MM.1S (cell line): ENCODE measurements at regions not wholly inside any gene's neighbourhood (a gene's known extent, or its start where the extent isn't known, plus 50 kb on each side); places are given as distances from the start of the nearest gene placed in this dataset.

Experiments
- EZH2 ChIP-seq: fragments of 300-600 bp; sonication (generic); optimal IDR thresholded peaks from 2 replicates; pipeline ENCODE3; 2017; ENCODE audit warnings: low read depth, mild to moderate bottlenecking, antibody characterized with exemption, low read length, mixed read lengths
- EZH2phosphoT487 ChIP-seq: fragments of 300-600 bp; sonication (generic); IDR thresholded peaks from 2 replicates; pipeline ENCODE4 v1.6.1; 2018; ENCODE audit warnings: antibody characterized with exemption, low read length
- TF ChIP-seq, protein P1 (sequence below): fragments of 300-600 bp; sonication (generic); IDR thresholded peaks from 2 replicates; pipeline ENCODE4 v1.5.1; 2016; ENCODE audit warnings: antibody characterized with exemption, low read length, mixed read lengths

DNA sequence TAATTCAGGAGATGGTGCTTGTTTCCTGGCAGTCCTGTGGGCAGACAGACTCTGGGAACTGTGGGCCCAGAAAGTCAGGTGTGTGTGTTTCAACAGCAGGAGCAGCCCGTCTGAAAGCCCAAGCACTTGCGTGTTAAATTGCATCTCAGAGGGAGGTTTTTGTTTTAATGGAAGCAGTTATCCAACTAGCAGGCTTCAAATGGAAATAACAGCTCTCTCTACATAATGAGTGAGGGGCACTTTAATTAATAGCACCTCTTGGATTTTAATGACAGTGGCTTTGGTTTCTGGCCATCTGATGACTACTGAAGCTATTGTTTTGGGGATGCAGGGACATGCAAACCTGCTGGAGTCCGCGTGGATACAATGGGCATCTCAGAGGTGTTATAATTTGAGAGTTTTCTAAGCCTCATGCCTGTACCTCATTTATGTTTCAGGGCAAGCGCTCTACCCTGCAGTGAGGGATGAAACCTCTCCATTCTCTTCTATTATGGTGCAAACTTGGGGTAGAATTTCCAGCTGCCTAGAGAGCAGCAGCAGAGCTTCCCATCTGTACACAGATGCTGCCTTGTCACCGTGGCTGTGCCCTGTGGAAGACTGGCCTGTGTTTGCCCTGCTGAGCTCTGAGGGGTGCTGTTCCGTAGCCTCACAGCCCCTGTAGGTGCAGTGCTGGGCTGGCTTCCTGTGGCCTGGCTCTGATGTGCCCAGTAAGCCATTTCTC lies 206.6 kb upstream of the GPR26 start:
- TF ChIP-seq, protein P1, sequence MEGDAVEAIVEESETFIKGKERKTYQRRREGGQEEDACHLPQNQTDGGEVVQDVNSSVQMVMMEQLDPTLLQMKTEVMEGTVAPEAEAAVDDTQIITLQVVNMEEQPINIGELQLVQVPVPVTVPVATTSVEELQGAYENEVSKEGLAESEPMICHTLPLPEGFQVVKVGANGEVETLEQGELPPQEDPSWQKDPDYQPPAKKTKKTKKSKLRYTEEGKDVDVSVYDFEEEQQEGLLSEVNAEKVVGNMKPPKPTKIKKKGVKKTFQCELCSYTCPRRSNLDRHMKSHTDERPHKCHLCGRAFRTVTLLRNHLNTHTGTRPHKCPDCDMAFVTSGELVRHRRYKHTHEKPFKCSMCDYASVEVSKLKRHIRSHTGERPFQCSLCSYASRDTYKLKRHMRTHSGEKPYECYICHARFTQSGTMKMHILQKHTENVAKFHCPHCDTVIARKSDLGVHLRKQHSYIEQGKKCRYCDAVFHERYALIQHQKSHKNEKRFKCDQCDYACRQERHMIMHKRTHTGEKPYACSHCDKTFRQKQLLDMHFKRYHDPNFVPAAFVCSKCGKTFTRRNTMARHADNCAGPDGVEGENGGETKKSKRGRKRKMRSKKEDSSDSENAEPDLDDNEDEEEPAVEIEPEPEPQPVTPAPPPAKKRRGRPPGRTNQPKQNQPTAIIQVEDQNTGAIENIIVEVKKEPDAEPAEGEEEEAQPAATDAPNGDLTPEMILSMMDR = no peak
- TF ChIP-seq EZH2phosphoT487 = no peak
- no peak for TF ChIP-seq EZH2
